Mesothelial cell of epicardium (in vitro differentiated cells): ENCODE measurements at regions not wholly inside any gene's neighbourhood (a gene's known extent, or its start where the extent isn't known, plus 50 kb on each side); places are given as distances from the start of the nearest gene placed in this dataset.

Experiments
- DNase-seq, 2 experiments: peaks; one replicate each; pipeline ENCODE4 v3.0.0; 2021; ENCODE audit warnings: low spot score in 2 of 2; ENCODE audit not compliant: unreplicated experiment in 2 of 2
- H3K27ac Mint-ChIP-seq: 2 replicates; pipeline ENCODE4 v1.8.0; 2021; ENCODE audit warnings: mixed read lengths
- H3K27me3 Mint-ChIP-seq: 2 replicates; pipeline ENCODE4 v1.8.0; 2021; ENCODE audit warnings: low read depth, mixed read lengths
- H3K36me3 Mint-ChIP-seq: 2 replicates; pipeline ENCODE4 v1.8.0; 2021; ENCODE audit warnings: mixed read lengths
- H3K4me1 Mint-ChIP-seq: 2 replicates; pipeline ENCODE4 v1.8.0; 2021; ENCODE audit warnings: mixed read lengths
- H3K4me3 Mint-ChIP-seq: 2 replicates; pipeline ENCODE4 v1.8.0; 2021; ENCODE audit warnings: mild to moderate bottlenecking, moderate library complexity, mixed read lengths
- H3K9me3 Mint-ChIP-seq: 2 replicates; pipeline ENCODE4 v1.8.0; 2021; ENCODE audit warnings: mixed read lengths
- TF ChIP-seq, protein P1 (sequence below): fragments of 200-600 bp; sonication (generic); IDR thresholded peaks from one replicate; pipeline ENCODE4 v1.5.0; 2021; ENCODE audit warnings: antibody characterized with exemption; ENCODE audit not compliant: unreplicated experiment

DNA sequence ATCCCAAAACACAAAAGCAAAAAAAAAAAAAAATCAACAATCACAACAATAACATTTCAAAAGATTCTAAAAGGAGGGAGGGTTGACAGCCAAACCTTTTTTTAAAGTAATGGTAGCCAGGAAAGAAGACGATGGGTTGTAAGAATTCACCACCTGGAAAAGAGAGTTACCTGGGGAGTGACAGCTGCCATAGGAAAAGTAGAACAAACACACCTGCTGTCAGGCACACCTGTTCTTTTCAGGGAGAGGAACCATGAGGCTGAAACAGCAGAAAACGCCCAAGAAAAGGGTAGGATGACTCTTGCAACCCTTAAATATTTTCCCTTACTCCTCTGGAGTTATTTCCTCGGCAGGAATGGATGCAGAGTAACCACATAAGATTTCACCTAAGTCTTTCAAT lies 388.4 kb upstream of the TEX13C start:
- Mint-ChIP-seq H3K4me1 (no peaks in the 10 kb centered on the region), H3K27me3 (no peaks in the 10 kb centered on the region), H3K27ac (no peak overlapping the region)

DNA sequence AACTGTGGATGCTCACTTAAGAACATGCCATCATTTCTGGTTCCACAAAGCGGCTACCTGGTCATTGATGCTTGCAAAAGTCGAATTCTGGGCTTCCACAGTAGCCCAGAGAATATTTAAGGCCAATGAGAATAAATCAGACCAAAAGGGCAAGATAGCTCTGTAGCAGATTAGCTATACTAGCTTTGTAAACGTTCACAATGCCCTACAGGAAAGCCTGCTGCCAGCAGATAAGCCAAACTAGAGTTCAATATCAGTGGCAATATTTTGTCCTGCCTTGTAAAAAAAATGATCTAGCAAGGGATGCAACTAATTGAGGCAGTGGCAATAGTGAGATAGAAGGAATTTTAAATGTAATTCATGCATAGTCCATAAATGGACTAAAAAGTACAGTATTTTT lies 387.7 kb upstream of the TEX13C start:
- Mint-ChIP-seq H3K27ac (no peak overlapping the region), H3K4me3 (no peak overlapping the region), H3K9me3 (no peaks in the 10 kb centered on the region), H3K36me3 (no peaks in the 10 kb centered on the region), H3K27me3 (no peaks in the 10 kb centered on the region), H3K4me1 (no peaks in the 10 kb centered on the region)
- TF ChIP-seq, protein P1, sequence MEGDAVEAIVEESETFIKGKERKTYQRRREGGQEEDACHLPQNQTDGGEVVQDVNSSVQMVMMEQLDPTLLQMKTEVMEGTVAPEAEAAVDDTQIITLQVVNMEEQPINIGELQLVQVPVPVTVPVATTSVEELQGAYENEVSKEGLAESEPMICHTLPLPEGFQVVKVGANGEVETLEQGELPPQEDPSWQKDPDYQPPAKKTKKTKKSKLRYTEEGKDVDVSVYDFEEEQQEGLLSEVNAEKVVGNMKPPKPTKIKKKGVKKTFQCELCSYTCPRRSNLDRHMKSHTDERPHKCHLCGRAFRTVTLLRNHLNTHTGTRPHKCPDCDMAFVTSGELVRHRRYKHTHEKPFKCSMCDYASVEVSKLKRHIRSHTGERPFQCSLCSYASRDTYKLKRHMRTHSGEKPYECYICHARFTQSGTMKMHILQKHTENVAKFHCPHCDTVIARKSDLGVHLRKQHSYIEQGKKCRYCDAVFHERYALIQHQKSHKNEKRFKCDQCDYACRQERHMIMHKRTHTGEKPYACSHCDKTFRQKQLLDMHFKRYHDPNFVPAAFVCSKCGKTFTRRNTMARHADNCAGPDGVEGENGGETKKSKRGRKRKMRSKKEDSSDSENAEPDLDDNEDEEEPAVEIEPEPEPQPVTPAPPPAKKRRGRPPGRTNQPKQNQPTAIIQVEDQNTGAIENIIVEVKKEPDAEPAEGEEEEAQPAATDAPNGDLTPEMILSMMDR, result no peak
- DNase-seq, result no peak

More for the DNA sequence above, 388.4 kb upstream of the TEX13C start:
- Mint-ChIP-seq H3K9me3 (no peaks in the 10 kb centered on the region), H3K36me3 (no peaks in the 10 kb centered on the region), H3K4me3 (no peak overlapping the region)
- TF ChIP-seq, protein P1, result no peak
- DNase-seq, result no peak

DNA sequence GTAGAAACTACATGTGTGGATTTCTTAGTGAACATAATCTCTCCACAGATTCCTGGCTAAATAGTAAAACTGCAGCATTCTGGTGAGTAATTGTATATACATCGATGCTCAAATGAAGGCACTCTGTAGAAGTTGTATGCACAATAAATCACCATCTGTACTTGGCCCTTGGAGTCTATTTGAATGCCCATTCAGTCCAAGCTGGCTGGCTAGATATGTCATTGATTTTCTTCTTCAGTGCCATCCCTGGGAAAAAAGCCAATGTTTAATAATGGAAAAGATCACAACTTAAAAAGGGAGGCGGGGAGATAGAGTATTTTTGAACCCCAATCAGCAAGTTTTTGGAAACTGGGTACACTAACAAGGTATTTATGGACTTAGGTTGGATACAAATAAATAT lies 381.0 kb upstream of the TEX13C start:
- Mint-ChIP-seq H3K27me3 (peaks cover 3% of the 10 kb centered on the region), H3K4me1 (no peaks in the 10 kb centered on the region), H3K36me3 (no peaks in the 10 kb centered on the region), H3K9me3 (no peaks in the 10 kb centered on the region), H3K4me3 (no peak overlapping the region), H3K27ac (no peak overlapping the region)
- TF ChIP-seq, protein P1, result no peak
- DNase-seq, result no peak

DNA sequence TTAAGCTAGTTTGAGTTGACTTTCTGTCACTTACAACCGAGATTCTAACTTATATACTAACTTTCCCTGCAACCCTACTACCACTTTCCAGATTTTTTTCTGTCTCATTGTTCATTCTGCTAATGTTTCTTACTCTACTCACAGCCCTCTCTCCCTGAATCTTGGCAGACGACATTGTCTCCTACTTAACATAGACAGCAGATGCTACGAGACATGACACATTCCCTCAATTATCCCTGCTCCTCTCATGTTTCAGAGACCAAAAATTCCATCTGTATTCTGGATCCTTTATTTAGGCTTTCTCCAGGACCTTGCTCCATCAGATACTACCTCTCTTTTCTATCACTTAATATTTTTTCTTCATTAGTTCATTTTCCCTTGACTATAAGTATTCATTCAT lies 379.1 kb upstream of the TEX13C start:
- H3K4me1 Mint-ChIP-seq, result no peaks in the 10 kb centered on the region
- H3K4me3 Mint-ChIP-seq, result no peak overlapping the region
- peaks cover 3% of the 10 kb centered on the region for H3K27me3 Mint-ChIP-seq
- H3K27ac Mint-ChIP-seq, result no peak overlapping the region
- H3K9me3 Mint-ChIP-seq, result no peaks in the 10 kb centered on the region
- TF ChIP-seq, protein P1, result no peak
- no peak for DNase-seq
- no peaks in the 10 kb centered on the region for H3K36me3 Mint-ChIP-seq

DNA sequence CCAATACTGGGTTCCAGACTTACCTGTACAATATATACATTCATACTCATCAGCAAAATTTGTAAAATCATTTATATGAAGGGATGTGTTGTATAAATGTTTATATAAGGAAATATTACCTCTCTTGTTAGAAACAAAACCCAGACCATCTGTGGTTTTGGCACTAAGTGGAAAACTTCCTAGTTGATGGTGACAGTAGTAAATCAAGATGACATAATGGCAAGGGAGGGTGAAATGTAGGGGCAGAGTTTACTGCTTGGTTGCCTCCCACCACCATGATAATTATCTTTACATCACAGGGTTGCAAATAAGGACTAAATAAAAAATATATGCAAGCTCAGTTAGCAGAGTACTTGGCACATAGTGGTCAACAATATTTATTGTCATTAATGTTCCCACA lies 365.3 kb upstream of the TEX13C start:
- H3K36me3 Mint-ChIP-seq, result no peaks in the 10 kb centered on the region
- TF ChIP-seq, protein P1, result no peak
- no peak overlapping the region for H3K4me3 Mint-ChIP-seq
- H3K27ac Mint-ChIP-seq, result no peak overlapping the region
- no peaks in the 10 kb centered on the region for H3K4me1 Mint-ChIP-seq
- no peaks in the 10 kb centered on the region for H3K9me3 Mint-ChIP-seq
- peaks cover 7% of the 10 kb centered on the region for H3K27me3 Mint-ChIP-seq
- no peak for DNase-seq

DNA sequence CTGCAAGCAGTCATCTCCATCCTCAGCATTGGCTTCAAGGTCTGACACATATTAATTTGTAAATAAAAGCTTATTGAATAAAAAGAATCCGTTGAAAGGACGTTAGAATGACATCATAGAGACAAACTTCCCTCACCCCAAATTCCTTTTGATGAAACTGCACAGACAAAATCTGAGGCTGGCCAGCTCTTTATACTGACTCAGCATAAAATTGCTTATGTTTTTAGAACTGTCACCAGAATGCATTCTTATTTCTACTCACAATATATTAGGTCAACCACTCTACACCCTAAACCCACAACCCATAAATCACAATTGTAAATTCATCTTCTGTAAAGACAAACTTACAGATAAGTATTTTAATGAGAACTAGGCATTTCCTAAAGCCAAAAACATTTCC lies 359.2 kb upstream of the TEX13C start:
- no peaks in the 10 kb centered on the region for H3K36me3 Mint-ChIP-seq
- TF ChIP-seq, protein P1, result no peak
- no peak for DNase-seq
- H3K27ac Mint-ChIP-seq, result no peak overlapping the region
- H3K9me3 Mint-ChIP-seq, result no peaks in the 10 kb centered on the region
- no peaks in the 10 kb centered on the region for H3K27me3 Mint-ChIP-seq
- H3K4me3 Mint-ChIP-seq, result no peak overlapping the region
- no peaks in the 10 kb centered on the region for H3K4me1 Mint-ChIP-seq
